Omental fat pad (tissue), 3 donors: ENCODE measurements at regions not wholly inside any gene's neighbourhood (a gene's known extent, or its start where the extent isn't known, plus 50 kb on each side); places are given as distances from the start of the nearest gene placed in this dataset.

Experiments
- ATAC-seq: fragments of 150-250 bp; one replicate; pipeline ENCODE4 v1.9.1; 2016; ENCODE audit warnings: mild to moderate bottlenecking, moderate library complexity; ENCODE audit not compliant: low FRiP score
- DNase-seq: peaks from one replicate; pipeline ENCODE4 v3.0.0-alpha.2; 2019; ENCODE audit warnings: low spot score
- TF ChIP-seq, protein P1 (sequence below), 3 donors: fragments of 450-650 bp; IDR thresholded peaks; one replicate each; pipeline ENCODE4 v1.5.1; 2016 to 2017; ENCODE audit warnings: antibody characterized with exemption in 3 of 3, mild to moderate bottlenecking in 3 of 3, moderate library complexity in 2 of 3

DNA sequence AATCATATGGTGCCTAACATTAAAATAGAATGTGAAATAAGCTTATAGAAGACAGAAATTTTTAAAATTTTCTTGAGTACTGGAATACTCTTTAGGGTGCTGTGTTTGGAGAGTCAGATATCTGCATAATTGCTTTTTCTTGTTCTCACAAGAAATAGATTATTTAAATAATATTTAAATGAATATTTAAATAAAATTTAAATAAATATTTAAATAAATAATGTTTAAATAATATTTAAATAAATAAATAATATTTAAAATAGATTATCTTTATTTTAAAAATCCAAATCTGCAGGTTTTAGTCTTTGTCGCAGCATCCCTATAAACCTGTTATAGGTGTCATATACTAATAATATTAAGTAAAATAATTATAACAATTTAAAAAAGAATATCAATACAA is 1589.4 kb downstream of the MAT2B start:
- DNase-seq, result no peak
- TF ChIP-seq, protein P1, sequence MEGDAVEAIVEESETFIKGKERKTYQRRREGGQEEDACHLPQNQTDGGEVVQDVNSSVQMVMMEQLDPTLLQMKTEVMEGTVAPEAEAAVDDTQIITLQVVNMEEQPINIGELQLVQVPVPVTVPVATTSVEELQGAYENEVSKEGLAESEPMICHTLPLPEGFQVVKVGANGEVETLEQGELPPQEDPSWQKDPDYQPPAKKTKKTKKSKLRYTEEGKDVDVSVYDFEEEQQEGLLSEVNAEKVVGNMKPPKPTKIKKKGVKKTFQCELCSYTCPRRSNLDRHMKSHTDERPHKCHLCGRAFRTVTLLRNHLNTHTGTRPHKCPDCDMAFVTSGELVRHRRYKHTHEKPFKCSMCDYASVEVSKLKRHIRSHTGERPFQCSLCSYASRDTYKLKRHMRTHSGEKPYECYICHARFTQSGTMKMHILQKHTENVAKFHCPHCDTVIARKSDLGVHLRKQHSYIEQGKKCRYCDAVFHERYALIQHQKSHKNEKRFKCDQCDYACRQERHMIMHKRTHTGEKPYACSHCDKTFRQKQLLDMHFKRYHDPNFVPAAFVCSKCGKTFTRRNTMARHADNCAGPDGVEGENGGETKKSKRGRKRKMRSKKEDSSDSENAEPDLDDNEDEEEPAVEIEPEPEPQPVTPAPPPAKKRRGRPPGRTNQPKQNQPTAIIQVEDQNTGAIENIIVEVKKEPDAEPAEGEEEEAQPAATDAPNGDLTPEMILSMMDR (IDR thresholded peaks at IDR 0.05), result no peak
- ATAC-seq, result no peak

DNA sequence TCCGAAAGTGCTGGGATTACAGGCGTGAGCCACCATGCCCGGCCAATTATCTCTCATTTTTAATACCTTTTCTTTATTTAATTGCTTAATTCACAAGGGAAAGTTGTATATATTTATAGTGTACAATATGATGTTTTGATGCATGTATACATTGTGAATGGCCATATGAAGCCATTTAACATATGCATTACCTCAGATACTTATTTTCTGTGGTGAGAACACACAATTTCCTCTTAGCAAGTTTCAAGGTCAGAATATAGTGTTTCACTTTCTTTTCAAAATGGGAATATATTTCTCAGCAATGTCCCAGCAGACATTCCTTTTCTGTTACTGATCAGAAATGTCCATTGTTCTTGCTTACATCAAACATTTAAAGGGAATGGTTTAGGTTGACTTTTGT is 1596.3 kb downstream of the MAT2B start:
- ATAC-seq (no peak), DNase-seq (no peak)
- TF ChIP-seq, protein P1 (IDR thresholded peaks at IDR 0.05), result no peak

DNA sequence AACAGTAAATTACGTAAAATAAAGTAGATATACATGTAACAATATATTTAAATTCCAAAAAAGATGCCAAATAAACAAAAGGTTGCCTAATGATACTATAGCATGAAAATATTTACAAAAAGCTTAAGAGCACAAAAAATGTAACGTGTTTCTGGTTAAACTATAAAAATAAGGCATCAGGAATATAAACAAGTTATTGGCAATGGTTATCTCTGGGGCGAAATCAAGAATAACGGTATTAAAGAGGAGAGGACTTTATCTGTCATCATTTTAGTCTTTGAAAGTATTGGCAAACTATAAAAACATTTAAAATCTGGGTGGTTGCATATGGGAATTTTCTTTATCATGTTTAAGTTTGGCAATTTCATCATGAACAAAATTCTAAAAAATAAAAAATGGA is 1599.2 kb downstream of the MAT2B start:
- ATAC-seq (no peak), DNase-seq (no peak)
- TF ChIP-seq, protein P1 (IDR thresholded peaks at IDR 0.05), result no peak

DNA sequence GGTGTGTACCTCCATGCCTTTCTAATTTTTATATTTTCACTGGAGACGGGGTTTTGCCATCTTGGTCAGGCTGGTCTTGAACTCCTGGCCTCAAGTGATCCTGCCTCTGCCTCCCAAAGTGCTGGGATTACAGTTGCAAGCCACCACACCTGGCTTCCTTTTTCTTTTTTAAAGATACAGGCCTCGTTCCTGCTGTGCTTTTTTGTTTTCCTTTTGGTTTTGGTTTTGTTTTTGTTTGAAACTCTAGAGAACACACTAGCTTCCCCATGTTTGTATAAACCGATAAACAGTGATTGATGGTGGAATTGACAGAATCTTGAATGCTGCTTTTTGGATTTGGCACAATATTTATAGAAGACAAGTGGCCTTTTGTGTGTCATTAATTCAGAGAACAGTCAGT is 1603.4 kb downstream of the MAT2B start:
- no peak for DNase-seq
- TF ChIP-seq, protein P1 (IDR thresholded peaks at IDR 0.05), result no peak
- ATAC-seq, result no peak

DNA sequence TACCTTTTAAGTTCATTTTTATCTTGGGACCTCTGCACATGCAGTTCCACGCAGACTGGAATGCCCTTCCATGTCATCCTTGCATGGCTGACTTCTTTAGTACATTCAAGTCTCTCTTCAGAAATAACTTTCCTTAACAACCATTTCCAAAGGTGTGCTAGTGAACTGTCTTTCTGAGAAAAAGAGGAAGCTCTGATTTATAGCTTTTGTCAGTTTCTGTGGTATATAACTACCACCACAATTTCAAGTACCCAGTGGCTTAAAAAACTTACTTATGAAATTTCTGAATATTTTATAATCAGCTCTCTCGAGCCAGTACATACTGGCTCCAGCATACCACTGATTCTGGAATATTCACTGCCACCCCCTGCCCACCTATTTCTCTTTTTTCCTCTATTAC is 1613.8 kb downstream of the MAT2B start:
- TF ChIP-seq, protein P1 (IDR thresholded peaks at IDR 0.05), result no peak
- no peak for ATAC-seq
- no peak for DNase-seq

DNA sequence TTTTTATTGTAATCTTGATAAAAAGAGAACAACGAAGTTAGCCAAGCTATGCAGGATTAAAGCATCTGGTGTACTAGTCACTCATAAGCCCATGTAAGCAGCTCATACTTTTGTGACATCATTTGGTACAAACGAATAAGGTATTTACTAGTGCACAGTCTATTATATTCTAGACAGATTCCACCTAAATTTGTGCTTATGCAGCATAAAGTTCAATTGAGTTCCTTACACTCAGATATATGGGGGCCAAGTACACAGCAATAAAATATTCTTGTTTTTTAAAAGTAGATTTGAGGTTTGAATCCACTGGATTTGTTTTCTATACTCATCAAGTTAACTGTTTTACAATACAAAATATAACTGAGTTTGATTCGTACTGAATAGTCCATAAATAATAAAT is 1621.2 kb downstream of the MAT2B start:
- DNase-seq (no peak), ATAC-seq (no peak)
- TF ChIP-seq, protein P1 (IDR thresholded peaks at IDR 0.05), result no peak

DNA sequence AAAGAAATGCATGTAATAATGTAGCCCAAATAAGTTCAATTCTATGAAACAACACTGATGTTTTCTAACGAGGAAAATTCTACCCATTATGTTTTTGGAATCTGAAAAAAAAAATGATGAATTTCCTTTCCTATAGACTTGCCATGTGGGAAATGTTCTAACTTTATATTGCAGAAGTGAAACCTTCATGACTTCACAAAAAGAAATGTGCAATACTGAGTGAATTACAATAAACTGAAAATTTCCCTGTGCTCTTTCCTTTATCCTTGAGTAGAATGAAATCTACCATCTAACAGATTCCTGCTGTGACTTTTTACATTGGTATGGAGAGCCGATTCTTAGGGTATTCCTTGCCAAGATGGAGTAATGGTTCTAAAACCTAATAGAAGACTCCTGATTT is 1622.5 kb downstream of the MAT2B start:
- TF ChIP-seq, protein P1 (IDR thresholded peaks at IDR 0.05), result no peak
- ATAC-seq (no peak), DNase-seq (no peak)
